Neural cell (in vitro differentiated cells): ENCODE measurements at regions not wholly inside any gene's neighbourhood (a gene's known extent, or its start where the extent isn't known, plus 50 kb on each side); places are given as distances from the start of the nearest gene placed in this dataset.
"Not testable (repeated sequence)": the region's sequence is repeated elsewhere in the genome, so short reads cannot be mapped to it uniquely, and the experiment has no call there.

Experiments used
- H2AFZ ChIP-seq: fragments of 200-600, 300-800 bp; sonication (generic), shearing (Covaris generic); 2 replicates; pipeline ENCODE4 v1.6.0; 2014; ENCODE audit warnings: low read depth, mild to moderate bottlenecking, antibody characterized with exemption, low read length, moderate library complexity
- H3F3A ChIP-seq: fragments of 200-600 bp; shearing (Covaris generic); 2 replicates; pipeline ENCODE4 v1.6.1; 2016; ENCODE audit warnings: mild to moderate bottlenecking, moderate library complexity, mixed read lengths, antibody characterized with exemption, low read length; ENCODE audit not compliant: insufficient read depth, poor library complexity, severe bottlenecking
- H3K27ac ChIP-seq: fragments of 200-600, 300-800 bp; sonication (generic), shearing (Covaris generic); 2 replicates; pipeline ENCODE4 v1.5.1; 2014; ENCODE audit warnings: mild to moderate bottlenecking, low read length, moderate library complexity
- H3K27me3 ChIP-seq: fragments of 300-800, 200-600 bp; sonication (generic), shearing (Covaris generic); 2 replicates; pipeline ENCODE4 v1.6.0; 2014; ENCODE audit warnings: mild to moderate bottlenecking, low read depth, low read length, moderate library complexity; ENCODE audit not compliant: insufficient read depth
- H3K36me3 ChIP-seq: fragments of 300-800, 200-600 bp; sonication (generic), shearing (Covaris generic); 2 replicates; pipeline ENCODE4 v1.5.1; 2014; ENCODE audit warnings: mild to moderate bottlenecking, antibody characterized with exemption, low read length, moderate library complexity; ENCODE audit not compliant: insufficient read depth
- H3K4me2 ChIP-seq: fragments of 300-800, 200-600 bp; sonication (generic), shearing (Covaris generic); 2 replicates; pipeline ENCODE4 v1.6.0; 2014; ENCODE audit warnings: mild to moderate bottlenecking, low read length
- H3K4me3 ChIP-seq: fragments of 300-800, 200-600 bp; sonication (generic), shearing (Covaris generic); 2 replicates; pipeline ENCODE4 v1.5.1; 2014; ENCODE audit warnings: mild to moderate bottlenecking, low read length, moderate library complexity
- H3K79me2 ChIP-seq: fragments of 200-600 bp; shearing (Covaris generic); replicated peaks from 2 replicates; pipeline ENCODE4 v1.6.0; 2014; ENCODE audit warnings: mild to moderate bottlenecking, low read length, moderate library complexity; ENCODE audit not compliant: insufficient read depth
- H3K9ac ChIP-seq: fragments of 300-800, 200-600 bp; sonication (generic), shearing (Covaris generic); 2 replicates; pipeline ENCODE4 v1.6.1; 2016; ENCODE audit warnings: mild to moderate bottlenecking, low read length, mixed read lengths
- H3K9me2 ChIP-seq: fragments of 200-600 bp; shearing (Covaris generic); 2 replicates; pipeline ENCODE4 v1.6.1; 2016; ENCODE audit warnings: mild to moderate bottlenecking, low read length, mixed read lengths; ENCODE audit not compliant: insufficient read depth
- H3K9me3 ChIP-seq: fragments of 200-600, 300-800 bp; sonication (generic), shearing (Covaris generic); 2 replicates; pipeline ENCODE4 v1.6.1; 2016; ENCODE audit warnings: mild to moderate bottlenecking, mixed run types, low read length, moderate library complexity, mixed read lengths
- H4K20me1 ChIP-seq: fragments of 200-600 bp; shearing (Covaris generic); 2 replicates; pipeline ENCODE4 v1.6.1; 2016; ENCODE audit warnings: mild to moderate bottlenecking, mixed run types; ENCODE audit not compliant: insufficient read depth
- MXI1 ChIP-seq: fragments of 450-650 bp; conservative IDR thresholded peaks from 2 replicates; pipeline ENCODE4 v1.6.1; 2014; ENCODE audit warnings: antibody characterized with exemption, mild to moderate bottlenecking; ENCODE audit not compliant: poor library complexity, severe bottlenecking
- POLR2AphosphoS5 ChIP-seq: IDR thresholded peaks from 2 replicates; pipeline ENCODE4 v1.6.1; 2012
- RAD21 ChIP-seq: fragments of 450-650 bp; conservative IDR thresholded peaks from 2 replicates; pipeline ENCODE4 v1.6.1; 2014; ENCODE audit warnings: antibody characterized with exemption, mild to moderate bottlenecking, moderate library complexity
- REST ChIP-seq: IDR thresholded peaks from 2 replicates; pipeline ENCODE4 v1.6.1; 2012; ENCODE audit warnings: borderline replicate concordance
- SMC3 ChIP-seq: fragments of 450-650 bp; conservative IDR thresholded peaks from 2 replicates; pipeline ENCODE4 v1.6.1; 2014; ENCODE audit warnings: antibody characterized with exemption, mild to moderate bottlenecking, moderate library complexity; ENCODE audit not compliant: poor library complexity
- TAF1 ChIP-seq: IDR thresholded peaks from 2 replicates; pipeline ENCODE4 v1.6.1; 2012; ENCODE audit warnings: low read depth

DNA sequence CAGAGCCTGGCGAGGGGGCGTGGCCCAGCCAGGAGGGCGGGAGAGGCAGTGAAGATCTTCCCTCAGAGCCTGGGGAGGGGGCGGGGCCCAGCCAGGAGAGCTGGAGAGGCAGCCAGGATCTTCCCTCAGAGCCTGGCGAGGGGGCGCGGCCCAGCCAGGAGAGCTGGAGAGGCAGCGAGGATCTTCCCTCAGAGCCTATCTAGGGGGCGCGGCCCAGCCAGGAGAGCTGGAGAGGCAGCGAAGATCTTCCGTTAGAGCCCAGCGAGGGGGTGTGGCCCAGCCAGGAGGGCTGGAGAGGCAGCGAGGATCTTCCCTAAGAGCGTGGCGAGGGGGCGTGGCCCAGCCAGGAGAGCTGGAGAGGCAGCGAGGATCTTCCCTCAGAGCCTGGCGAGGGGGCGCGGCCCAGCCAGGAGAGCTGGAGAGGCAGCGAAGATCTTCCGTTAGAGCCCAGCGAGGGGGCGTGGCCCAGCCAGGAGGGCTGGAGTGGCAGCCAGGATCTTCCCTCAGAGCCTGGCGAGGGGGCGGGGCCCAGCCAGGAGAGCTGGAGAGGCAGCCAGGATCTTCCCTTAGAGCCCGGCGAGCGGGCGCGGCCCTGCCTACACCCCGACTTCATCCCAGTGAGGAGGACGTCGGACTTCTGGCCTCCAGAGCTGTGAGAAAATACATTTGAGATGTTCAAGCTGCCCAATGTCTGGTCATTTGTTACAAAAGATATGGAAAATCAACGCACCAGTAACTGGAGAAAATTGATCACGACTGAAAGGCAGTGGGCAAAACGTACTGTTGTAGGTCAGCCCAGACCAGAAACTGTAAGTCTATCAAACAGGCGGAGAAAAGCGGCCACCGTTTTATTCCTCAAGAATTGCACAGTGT is 63.4 kb upstream of the TMEM18 start:
- peaks cover 12% of the 10 kb centered on the region for H3F3A ChIP-seq
- peak overlapping the region; percentile 80 for H3K27ac ChIP-seq
- H2AFZ ChIP-seq = peak overlapping the region; percentile 37
- peaks cover 14% of the 10 kb centered on the region for H3K79me2 ChIP-seq
- not testable (repeated sequence) for H3K9me3 ChIP-seq, H3K27me3 ChIP-seq, H4K20me1 ChIP-seq, H3K36me3 ChIP-seq, H3K9me2 ChIP-seq
- peak overlapping the region; percentile 73 for H3K4me2 ChIP-seq
- TF ChIP-seq TAF1 (peak; percentile 4), MXI1 (peak; percentile 79), REST (peak; percentile 89), POLR2AphosphoS5 (peak; percentile 76), SMC3 (peak; percentile 39), RAD21 (peak; percentile 41)
- H3K9ac ChIP-seq = peak overlapping the region; percentile 70
- H3K4me3 ChIP-seq = peak overlapping the region; percentile 72

- not testable (repeated sequence) for H3K9me3 ChIP-seq, H4K20me1 ChIP-seq, H3K36me3 ChIP-seq, H3K27me3 ChIP-seq, H3K9me2 ChIP-seq
- peak overlapping the region; percentile 80 for H3K27ac ChIP-seq
- H3F3A ChIP-seq = peaks cover 12% of the 10 kb centered on the region
- peak overlapping the region; percentile 72 for H3K4me3 ChIP-seq
- H2AFZ ChIP-seq = peak overlapping the region; percentile 37
- peak; percentile 72 for TF ChIP-seq POLR2AphosphoS5
- peak; percentile 70 for TF ChIP-seq REST
- H3K4me2 ChIP-seq = peak overlapping the region; percentile 73
- peak overlapping the region; percentile 70 for H3K9ac ChIP-seq
- peaks cover 14% of the 10 kb centered on the region for H3K79me2 ChIP-seq
Observed at GRCh38 chr2:739864-740321, 62.7 kb upstream of the TMEM18 start.
